Right lobe of liver (tissue), 4 donors: ENCODE measurements at regions not wholly inside any gene's neighbourhood (a gene's known extent, or its start where the extent isn't known, plus 50 kb on each side); places are given as distances from the start of the nearest gene placed in this dataset.

ENCODE experiments used
- CTCF ChIP-seq, 4 donors: fragments of 200-600 bp in 3 of 4; fragments of 450-650 bp in 1 of 4; IDR thresholded peaks; one replicate each; pipeline versions ENCODE4 v1.5.1 to v1.8.0; 2016 to 2022; ENCODE audit warnings: antibody characterized with exemption in 4 of 4, mild to moderate bottlenecking in 2 of 4
- POLR2A ChIP-seq: fragments of 450-650 bp; IDR thresholded peaks from one replicate; pipeline ENCODE4 v1.6.1; 2017; ENCODE audit warnings: antibody characterized with exemption, mild to moderate bottlenecking
- donor health status: DM: no; HTN: no; CAD: no.
- donor health status: DM: no; HTN: no; CAD: no.
- donor health status: DM: no; HTN: yes; CAD: no.

GRCh38 chr3:167078070-167078622 lies 302.0 kb downstream of the ZBBX start:
- TF ChIP-seq CTCF (IDR thresholded peaks at IDR 0.05), result no peak
- TF ChIP-seq POLR2A, result no peak
